ENCODE measurements at regions not wholly inside any gene's neighbourhood (a gene's known extent, or its start where the extent isn't known, plus 50 kb on each side); places are given as distances from the start of the nearest gene placed in this dataset.

GRCh38 chr9:13629067-13629466 is 349.6 kb upstream of the MPDZ start:
- TF ChIP-seq CTCF (optimal IDR thresholded peaks at IDR 0.05 in 1 of 3, IDR thresholded peaks at IDR 0.05 in 1 of 3, conservative IDR thresholded peaks at IDR 0.05 in 1 of 3; ENCODE audit: extremely low read depth in 1 of 3, insufficient read depth in 2 of 3, low read length in 3 of 3) (no peak), EZH2 (IDR thresholded peaks at IDR 0.05; ENCODE audit: low read length) (no peak)

Data from keratinocyte (primary cell).